ENCODE measurements at regions not wholly inside any gene's neighbourhood (a gene's known extent, or its start where the extent isn't known, plus 50 kb on each side); places are given as distances from the start of the nearest gene placed in this dataset.

- TF ChIP-seq PRPF4 (IDR thresholded peaks at IDR 0.05; ENCODE audit: low read depth, low read length, poor library complexity, severe bottlenecking) = no peak
- no peak for TF ChIP-seq ZNF3 (CRISPR knock-in tag; IDR thresholded peaks at IDR 0.05)
- no peak for TF ChIP-seq ZNF446 (CRISPR knock-in tag; IDR thresholded peaks at IDR 0.05)
- no peak for TF ChIP-seq PCBP1 (IDR thresholded peaks at IDR 0.05; ENCODE audit: borderline replicate concordance, low read depth, low read length)
- TF ChIP-seq, protein P1, sequence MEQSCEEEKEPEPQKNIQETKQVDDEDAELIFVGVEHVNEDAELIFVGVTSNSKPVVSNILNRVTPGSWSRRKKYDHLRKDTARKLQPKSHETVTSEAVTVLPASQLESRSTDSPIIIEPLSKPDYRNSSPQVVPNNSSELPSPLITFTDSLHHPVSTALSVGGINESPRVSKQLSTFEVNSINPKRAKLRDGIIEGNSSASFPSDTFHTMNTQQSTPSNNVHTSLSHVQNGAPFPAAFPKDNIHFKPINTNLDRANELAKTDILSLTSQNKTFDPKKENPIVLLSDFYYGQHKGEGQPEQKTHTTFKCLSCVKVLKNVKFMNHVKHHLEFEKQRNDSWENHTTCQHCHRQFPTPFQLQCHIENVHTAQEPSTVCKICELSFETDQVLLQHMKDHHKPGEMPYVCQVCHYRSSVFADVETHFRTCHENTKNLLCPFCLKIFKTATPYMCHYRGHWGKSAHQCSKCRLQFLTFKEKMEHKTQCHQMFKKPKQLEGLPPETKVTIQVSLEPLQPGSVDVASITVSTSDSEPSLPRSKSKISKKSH (CRISPR knock-in tag; IDR thresholded peaks at IDR 0.05; ENCODE audit: borderline replicate concordance) = peak; percentile 57; the same call in 1 of the 2 replicates
- no peak for TF ChIP-seq ZNF83 (CRISPR knock-in tag; IDR thresholded peaks at IDR 0.05; ENCODE audit: borderline replicate concordance)
- no peak for TF ChIP-seq ZNF703 (CRISPR knock-in tag; IDR thresholded peaks at IDR 0.05; ENCODE audit: borderline replicate concordance)
- TF ChIP-seq KDM5B (CRISPR knock-in tag; IDR thresholded peaks at IDR 0.05; ENCODE audit: borderline replicate concordance) = no peak
- TF ChIP-seq, protein P2, sequence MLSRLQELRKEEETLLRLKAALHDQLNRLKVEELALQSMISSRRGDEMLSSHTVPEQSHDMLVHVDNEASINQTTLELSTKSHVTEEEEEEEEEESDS (CRISPR knock-in tag; IDR thresholded peaks at IDR 0.05; ENCODE audit: borderline replicate concordance) = no peak
- TF ChIP-seq ZNF382 (CRISPR knock-in tag; IDR thresholded peaks at IDR 0.05; ENCODE audit: borderline replicate concordance) = no peak
- TF ChIP-seq MXD1 (CRISPR knock-in tag; IDR thresholded peaks at IDR 0.05) = no peak
- TF ChIP-seq SRSF9 (IDR thresholded peaks at IDR 0.05; ENCODE audit: borderline replicate concordance, insufficient read depth, low read depth, low read length, poor library complexity, severe bottlenecking) = no peak
- TF ChIP-seq ZFY (CRISPR knock-in tag; IDR thresholded peaks at IDR 0.05) = no peak
- TF ChIP-seq SP1 (IDR thresholded peaks at IDR 0.05) = no peak
- no peak for TF ChIP-seq SP1 (CRISPR knock-in tag; IDR thresholded peaks at IDR 0.05)
- TF ChIP-seq ZNF597 (CRISPR knock-in tag; IDR thresholded peaks at IDR 0.05) = no peak
- no peak for TF ChIP-seq TOE1 (CRISPR knock-in tag; IDR thresholded peaks at IDR 0.05)
- TF ChIP-seq MTA3 (CRISPR knock-in tag; IDR thresholded peaks at IDR 0.05) = no peak
- no peak for TF ChIP-seq ZSCAN20 (CRISPR knock-in tag; IDR thresholded peaks at IDR 0.05; ENCODE audit: borderline replicate concordance)
- TF ChIP-seq TFE3 (CRISPR knock-in tag; IDR thresholded peaks at IDR 0.05) = 0 out of 2 replicates have a peak, but pooled peaks have one; percentile 15
- no peak for TF ChIP-seq HNF1B (CRISPR knock-in tag; IDR thresholded peaks at IDR 0.05)
- no peak for TF ChIP-seq ISL2 (CRISPR knock-in tag; IDR thresholded peaks at IDR 0.05)
- TF ChIP-seq REPIN1 (CRISPR knock-in tag; IDR thresholded peaks at IDR 0.05; ENCODE audit: borderline replicate concordance, low read depth) = no peak
- no peak for TF ChIP-seq EED (CRISPR knock-in tag; IDR thresholded peaks at IDR 0.05)
Measured at GRCh38 chr4:38319456-38320342, 344.3 kb upstream of the KLF3 start (continued).
